ENCODE measurements at regions not wholly inside any gene's neighbourhood (a gene's known extent, or its start where the extent isn't known, plus 50 kb on each side); places are given as distances from the start of the nearest gene placed in this dataset.

- FAIRE-seq (no peak), DNase-seq (ENCODE audit: extremely low read depth in 1 of 4, low spot score in 3 of 4) (no peak), ATAC-seq (no peak)
- no peaks in the 10 kb centered on the region for H3K4me1 ChIP-seq (replicated peaks in 1 of 2; ENCODE audit: control insufficient read depth in 2 of 2, insufficient read depth in 2 of 2, low read length in 2 of 2)
- POLR2A ChIA-PET = no interaction called here
- H2AFZ ChIP-seq (ENCODE audit: low read depth, low read length) = no peak overlapping the region
- intact Hi-C loops (cut with micrococcal nuclease) = no loop called here
- H3K4me3 ChIP-seq = no peak overlapping the region
- 4% methylated on average over 6 of the region's 6 CpGs for WGBS (ENCODE audit: insufficient coverage, low coverage, missing lambda C conversion rate)
- no peaks in the 10 kb centered on the region for H3K9me1 ChIP-seq (ENCODE audit: control insufficient read depth, insufficient read depth, low read length)
- no TSS peak for BruUV-seq (replicated peaks)
- no peak overlapping the region for H3K27ac ChIP-seq (ENCODE audit: extremely low read depth, low read depth, low read length)
- TF ChIP-seq POLR2A (conservative IDR thresholded peaks at IDR 0.05) (no peak), RBM34 (IDR thresholded peaks at IDR 0.05; ENCODE audit: borderline replicate concordance, insufficient read depth, low read length) (no peak), FOXJ2 (tag; IDR thresholded peaks at IDR 0.05) (no peak), C11orf30 (IDR thresholded peaks at IDR 0.05; ENCODE audit: low read depth) (no peak), GTF2E2 (tag; IDR thresholded peaks at IDR 0.05) (no peak)
- H3K4me2 ChIP-seq (ENCODE audit: insufficient read depth, low read length) = no peak overlapping the region
- no peaks in the 10 kb centered on the region for H3K27me3 ChIP-seq (ENCODE audit: control insufficient read depth in 2 of 2, insufficient read depth in 2 of 2, low read length in 2 of 2)
- H4K20me1 ChIP-seq (replicated peaks; ENCODE audit: control insufficient read depth, insufficient read depth, low read length) = no peaks in the 10 kb centered on the region
- H3K9me3 ChIP-seq (replicated peaks; ENCODE audit: control insufficient read depth, insufficient read depth, low read depth, low read length) = no peaks in the 10 kb centered on the region
- in situ Hi-C loops (cut with MboI) = no loop called here
- H3K36me3 ChIP-seq (ENCODE audit: control insufficient read depth, insufficient read depth, low read length) = no peaks in the 10 kb centered on the region
- H3K79me2 ChIP-seq (ENCODE audit: control insufficient read depth, insufficient read depth, low read length) = no peaks in the 10 kb centered on the region
- CTCF ChIA-PET (ENCODE audit: low intra/inter-chr PET ratio) = no interaction called here
- H3K9ac ChIP-seq (ENCODE audit: insufficient read depth in 1 of 2, low read depth in 2 of 2, low read length in 2 of 2) = no peak overlapping the region
Measured at GRCh38 chrX:5295004-5295403, 933.7 kb downstream of the NLGN4X start.

DNA sequence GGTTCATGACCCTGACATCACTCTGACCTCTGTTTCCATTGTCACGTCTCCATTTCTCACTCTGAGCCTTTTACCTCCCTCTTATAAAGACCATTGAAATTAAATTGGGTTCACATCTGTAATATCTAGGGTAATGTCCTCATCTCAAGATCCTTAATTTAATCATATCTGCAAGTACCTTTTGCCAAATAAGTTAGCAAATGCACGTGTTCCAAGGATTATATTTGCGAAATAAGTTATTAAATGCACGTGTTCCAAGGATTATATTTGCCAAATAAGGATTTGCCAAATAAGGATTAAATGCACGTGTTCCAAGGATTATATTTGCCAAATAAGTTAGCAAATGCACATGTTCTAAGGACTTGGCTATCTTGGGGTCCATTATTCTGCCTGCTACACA is 938.0 kb downstream of the NLGN4X start:
- in situ Hi-C loops (cut with MboI) (no loop called here), intact Hi-C loops (cut with micrococcal nuclease) (no loop called here)
- no peak overlapping the region for H3K4me2 ChIP-seq (ENCODE audit: insufficient read depth, low read length)
- WGBS (ENCODE audit: insufficient coverage, low coverage, missing lambda C conversion rate) = 0% methylated on average over 5 of the region's 5 CpGs
- no peaks in the 10 kb centered on the region for H3K9me3 ChIP-seq (replicated peaks; ENCODE audit: control insufficient read depth, insufficient read depth, low read depth, low read length)
- TF ChIP-seq MTA3 (IDR thresholded peaks at IDR 0.05; ENCODE audit: borderline replicate concordance) (no peak), RBM34 (IDR thresholded peaks at IDR 0.05; ENCODE audit: borderline replicate concordance, insufficient read depth, low read length) (no peak), RERE (CRISPR knock-in tag; IDR thresholded peaks at IDR 0.05; ENCODE audit: borderline replicate concordance) (no peak), NCOA2 (IDR thresholded peaks at IDR 0.05; ENCODE audit: partially characterized antibody in 2 of 2) (no peak)
- TF ChIP-seq, protein P1, sequence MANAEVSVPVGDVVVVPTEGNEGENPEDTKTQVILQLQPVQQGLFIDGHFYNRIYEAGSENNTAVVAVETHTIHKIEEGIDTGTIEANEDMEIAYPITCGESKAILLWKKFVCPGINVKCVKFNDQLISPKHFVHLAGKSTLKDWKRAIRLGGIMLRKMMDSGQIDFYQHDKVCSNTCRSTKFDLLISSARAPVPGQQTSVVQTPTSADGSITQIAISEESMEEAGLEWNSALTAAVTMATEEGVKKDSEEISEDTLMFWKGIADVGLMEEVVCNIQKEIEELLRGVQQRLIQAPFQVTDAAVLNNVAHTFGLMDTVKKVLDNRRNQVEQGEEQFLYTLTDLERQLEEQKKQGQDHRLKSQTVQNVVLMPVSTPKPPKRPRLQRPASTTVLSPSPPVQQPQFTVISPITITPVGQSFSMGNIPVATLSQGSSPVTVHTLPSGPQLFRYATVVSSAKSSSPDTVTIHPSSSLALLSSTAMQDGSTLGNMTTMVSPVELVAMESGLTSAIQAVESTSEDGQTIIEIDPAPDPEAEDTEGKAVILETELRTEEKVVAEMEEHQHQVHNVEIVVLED (CRISPR knock-in tag; IDR thresholded peaks at IDR 0.05) = no peak
- ATAC-seq (no peak), FAIRE-seq (no peak), DNase-seq (ENCODE audit: extremely low read depth in 1 of 4, low spot score in 3 of 4) (no peak)
- H3K36me3 ChIP-seq (ENCODE audit: control insufficient read depth, insufficient read depth, low read length) = no peaks in the 10 kb centered on the region
- no peak overlapping the region for H3K9ac ChIP-seq (ENCODE audit: insufficient read depth in 1 of 2, low read depth in 2 of 2, low read length in 2 of 2)
- no TSS peak for BruUV-seq (replicated peaks)
- H3K27me3 ChIP-seq (ENCODE audit: control insufficient read depth in 2 of 2, insufficient read depth in 2 of 2, low read length in 2 of 2) = no peaks in the 10 kb centered on the region
- H4K20me1 ChIP-seq (replicated peaks; ENCODE audit: control insufficient read depth, insufficient read depth, low read length) = no peaks in the 10 kb centered on the region
- CTCF ChIA-PET (ENCODE audit: low intra/inter-chr PET ratio) = no interaction called here
- no peak overlapping the region for H3K27ac ChIP-seq (ENCODE audit: extremely low read depth, low read depth, low read length)
- no peaks in the 10 kb centered on the region for H3K9me1 ChIP-seq (ENCODE audit: control insufficient read depth, insufficient read depth, low read length)
- POLR2A ChIA-PET = interaction anchor here (0.6 kb wide), 1 partner anchor 18 kb away, joined by 3 read pairs; no protein-coding TSS in a partner anchor
- no peaks in the 10 kb centered on the region for H3K79me2 ChIP-seq (ENCODE audit: control insufficient read depth, insufficient read depth, low read length)
- H3K4me1 ChIP-seq (replicated peaks in 1 of 2; ENCODE audit: control insufficient read depth in 2 of 2, insufficient read depth in 2 of 2, low read length in 2 of 2) = no peaks in the 10 kb centered on the region
- H3K4me3 ChIP-seq = no peak overlapping the region
- H2AFZ ChIP-seq (ENCODE audit: low read depth, low read length) = no peak overlapping the region
